SW480 (cell line): ENCODE measurements at regions not wholly inside any gene's neighbourhood (a gene's known extent, or its start where the extent isn't known, plus 50 kb on each side); places are given as distances from the start of the nearest gene placed in this dataset.
"Not testable (repeated sequence)": the region's sequence is repeated elsewhere in the genome, so short reads cannot be mapped to it uniquely, and the experiment has no call there.

ENCODE experiments used
- DNase-seq: peaks from one replicate; pipeline ENCODE4 v3.0.0-alpha.2; 2016; ENCODE audit warnings: low spot score

GRCh38 chr5:67880876-67881275, 334.7 kb upstream of the PIK3R1 start:
- DNase-seq = no peak

- DNase-seq = no peak
Observed at GRCh38 chr5:67880511-67880805, 335.1 kb upstream of the PIK3R1 start.

GRCh38 chr5:67879620-67880510, 335.7 kb upstream of the PIK3R1 start:
- DNase-seq = peak; percentile 69

GRCh38 chr5:67878933-67879332, 336.6 kb upstream of the PIK3R1 start:
- DNase-seq = no peak

- DNase-seq = no peak
Observed at GRCh38 chr5:67876371-67876770, 339.2 kb upstream of the PIK3R1 start.

- DNase-seq = no peak
Observed at GRCh38 chr5:67875601-67876000, 340.0 kb upstream of the PIK3R1 start.

GRCh38 chr5:67873935-67874334, 341.6 kb upstream of the PIK3R1 start:
- no peak for DNase-seq

GRCh38 chr5:67870662-67871061, 344.9 kb upstream of the PIK3R1 start:
- no peak for DNase-seq

GRCh38 chr5:67864335-67864734, 351.2 kb upstream of the PIK3R1 start:
- not testable (repeated sequence) for DNase-seq

- no peak for DNase-seq
Observed at GRCh38 chr5:67858471-67859031, 357.0 kb upstream of the PIK3R1 start.

GRCh38 chr5:67857502-67857901, 358.1 kb upstream of the PIK3R1 start:
- no peak for DNase-seq

GRCh38 chr5:67855523-67855922, 360.0 kb upstream of the PIK3R1 start:
- DNase-seq = no peak

- DNase-seq = not testable (repeated sequence)
Observed at GRCh38 chr5:67850906-67851305, 364.6 kb upstream of the PIK3R1 start.

GRCh38 chr5:67844924-67845323, 370.6 kb upstream of the PIK3R1 start:
- no peak for DNase-seq

GRCh38 chr5:67842806-67843205, 372.8 kb upstream of the PIK3R1 start:
- no peak for DNase-seq

GRCh38 chr5:67837225-67837624, 378.3 kb upstream of the PIK3R1 start:
- DNase-seq = not testable (repeated sequence)

- DNase-seq = not testable (repeated sequence)
Observed at GRCh38 chr5:67836496-67836895, 379.1 kb upstream of the PIK3R1 start.

- no peak for DNase-seq
Observed at GRCh38 chr5:67831048-67831447, 384.5 kb upstream of the PIK3R1 start.

GRCh38 chr5:67827541-67827940, 388.0 kb upstream of the PIK3R1 start:
- DNase-seq = no peak

- DNase-seq = no peak
Observed at GRCh38 chr5:67824852-67825251, 390.7 kb upstream of the PIK3R1 start.

GRCh38 chr5:67817652-67818051, 397.9 kb upstream of the PIK3R1 start:
- DNase-seq = no peak

- no peak for DNase-seq
Observed at GRCh38 chr5:67816456-67816855, 399.1 kb upstream of the PIK3R1 start.

GRCh38 chr5:67815455-67816391, 399.8 kb upstream of the PIK3R1 start:
- DNase-seq = no peak
